HG03342 (cell line): ENCODE measurements at regions not wholly inside any gene's neighbourhood (a gene's known extent, or its start where the extent isn't known, plus 50 kb on each side); places are given as distances from the start of the nearest gene placed in this dataset.
"Not testable (repeated sequence)": the region's sequence is repeated elsewhere in the genome, so short reads cannot be mapped to it uniquely, and the experiment has no call there.

Source experiments
- ATAC-seq: cut with Tn5 transposase; IDR thresholded peaks from one replicate; pipeline ENCODE4 v1.9.1; 2021; ENCODE audit warnings: mild to moderate bottlenecking, moderate library complexity; ENCODE audit not compliant: unreplicated experiment

DNA sequence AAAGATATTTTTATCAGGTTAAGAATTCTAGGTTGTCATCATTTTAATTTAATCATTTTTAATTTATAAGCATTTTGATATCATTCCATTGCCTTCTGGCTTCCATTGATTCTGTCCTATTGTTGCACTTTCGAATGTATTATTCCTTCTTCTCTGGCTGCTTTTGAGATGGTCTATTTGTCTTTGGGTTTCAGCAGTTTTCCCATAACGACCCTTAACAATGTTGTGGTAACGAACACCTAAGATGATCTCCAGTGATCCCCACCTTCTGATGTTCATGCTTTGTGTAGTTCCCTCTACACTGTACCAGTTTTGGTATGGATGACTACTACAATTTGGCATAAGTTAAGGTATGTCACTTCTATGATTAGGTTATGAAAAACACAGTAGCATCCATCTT lies 59.9 kb downstream of the MINAR1 start:
- ATAC-seq: no peak

DNA sequence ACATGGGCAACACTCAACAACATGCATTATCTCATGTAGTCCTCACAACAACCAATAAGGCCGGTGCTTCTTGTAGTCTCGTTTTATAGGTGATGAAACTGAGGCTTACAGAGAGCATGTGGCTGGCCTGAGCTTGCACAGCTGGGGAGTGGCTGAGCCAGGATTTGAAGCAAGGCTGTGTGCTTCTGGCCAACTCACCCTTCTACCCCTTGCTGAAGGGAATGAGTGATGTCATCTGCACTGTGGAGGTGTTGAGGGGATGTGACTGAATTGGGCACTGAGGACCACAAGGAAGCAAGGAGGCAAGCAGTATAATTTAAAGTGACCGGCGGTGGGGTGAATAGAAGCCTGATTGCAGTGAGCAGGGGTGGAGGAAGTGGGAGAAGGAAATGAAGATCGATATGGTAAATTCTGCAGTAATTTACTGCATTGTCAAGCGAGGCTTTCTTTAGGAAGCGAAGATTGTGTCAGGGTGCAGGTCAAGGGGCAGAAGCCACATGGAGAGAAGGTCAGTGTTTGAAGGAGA lies 62.3 kb downstream of the MINAR1 start:
- no peak for ATAC-seq

DNA sequence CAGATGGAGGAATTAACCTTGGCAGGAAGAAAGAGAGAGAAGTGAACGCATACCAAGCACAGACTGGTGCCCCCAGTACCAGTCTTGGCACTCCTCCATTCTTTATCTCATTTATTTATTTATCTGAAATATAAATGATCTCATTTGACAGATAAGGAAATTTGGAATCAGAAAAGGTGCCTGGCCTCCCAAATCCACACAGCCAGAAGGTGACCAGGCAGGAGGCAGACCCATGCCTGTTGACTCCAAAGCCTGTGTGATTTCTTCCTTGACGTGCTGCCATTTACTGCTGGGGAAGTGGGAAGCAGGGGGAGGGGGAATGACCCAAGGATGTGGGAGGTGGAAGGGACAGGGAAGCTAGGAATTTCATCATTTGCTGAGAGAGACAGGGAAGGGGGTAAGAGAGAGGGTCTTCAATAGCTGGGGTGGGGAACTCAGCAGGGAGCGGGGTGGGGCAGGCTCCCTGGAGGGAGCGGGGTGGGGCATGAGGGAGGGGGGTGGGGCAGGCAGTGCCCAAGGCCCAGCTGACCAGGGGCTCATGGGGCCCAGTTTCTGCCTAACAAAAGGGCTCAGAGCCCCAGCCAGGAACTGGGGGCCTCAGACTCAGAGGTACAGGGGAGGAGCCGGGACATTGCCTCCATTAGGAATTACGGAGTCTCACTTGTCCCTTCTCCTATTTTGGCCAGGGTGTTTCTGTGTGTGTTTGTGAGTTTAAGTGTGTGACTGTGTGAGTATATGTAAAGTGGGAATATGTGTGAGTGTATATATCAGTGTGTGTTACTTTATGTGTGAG lies 63.0 kb downstream of the MINAR1 start:
- no peak for ATAC-seq

DNA sequence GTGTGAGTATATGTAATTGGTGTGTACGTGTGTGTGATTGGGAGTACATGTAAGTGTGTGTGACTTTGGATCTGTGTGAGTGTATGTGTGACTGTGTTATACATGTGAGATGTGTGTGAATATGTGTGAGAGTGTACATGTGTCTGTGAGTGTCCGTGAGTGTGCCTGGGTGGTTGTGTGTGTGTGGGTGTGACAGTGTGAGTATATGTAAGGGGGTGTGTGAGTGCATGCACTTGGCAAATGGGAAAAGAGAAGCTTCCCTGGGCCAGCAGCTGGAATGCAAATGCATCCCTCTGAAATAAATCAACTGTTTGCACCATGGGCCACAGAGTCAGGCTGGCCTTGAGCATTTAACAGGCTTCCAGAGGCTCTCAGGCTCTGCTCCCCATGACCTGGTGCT lies 63.6 kb downstream of the MINAR1 start:
- no peak for ATAC-seq

DNA sequence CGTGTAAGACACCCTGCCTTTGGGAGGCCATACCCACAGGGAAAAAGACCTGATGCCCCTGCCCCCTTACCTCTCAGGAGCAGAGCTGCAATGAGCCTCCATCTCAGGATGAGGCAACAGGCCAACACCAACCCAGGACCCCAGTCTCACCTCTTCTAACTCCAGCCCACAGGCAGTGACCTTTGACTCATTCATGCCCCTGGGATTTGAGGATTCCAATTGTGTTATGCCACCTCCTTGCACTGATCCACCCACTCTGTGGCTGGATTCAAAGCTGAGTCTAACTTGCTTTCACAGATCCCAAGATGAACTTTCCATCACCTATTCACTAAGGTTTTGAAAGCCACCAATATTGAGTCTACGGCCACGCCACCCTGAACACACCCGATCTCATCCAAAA lies 64.7 kb downstream of the MINAR1 start:
- ATAC-seq: no peak

DNA sequence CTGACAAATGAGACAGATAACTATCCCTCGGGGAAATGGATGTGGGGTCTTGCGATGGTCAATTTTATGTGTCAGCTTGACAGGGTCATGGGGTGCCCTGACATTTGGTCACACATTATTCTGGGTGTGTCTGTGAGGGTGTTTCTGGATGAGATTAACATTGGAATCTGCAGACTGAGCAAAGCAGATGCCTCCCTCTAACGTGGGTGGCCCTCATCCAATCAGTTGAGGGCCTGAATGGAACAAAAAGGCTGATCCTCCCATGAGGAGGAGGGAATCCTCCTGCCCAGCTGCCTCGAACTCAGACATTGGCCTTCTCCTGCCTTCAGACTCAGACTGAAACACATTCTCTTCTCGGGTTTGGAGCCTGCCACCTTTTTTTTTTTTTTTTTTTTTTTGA lies 69.0 kb downstream of the MINAR1 start:
- no peak for ATAC-seq

DNA sequence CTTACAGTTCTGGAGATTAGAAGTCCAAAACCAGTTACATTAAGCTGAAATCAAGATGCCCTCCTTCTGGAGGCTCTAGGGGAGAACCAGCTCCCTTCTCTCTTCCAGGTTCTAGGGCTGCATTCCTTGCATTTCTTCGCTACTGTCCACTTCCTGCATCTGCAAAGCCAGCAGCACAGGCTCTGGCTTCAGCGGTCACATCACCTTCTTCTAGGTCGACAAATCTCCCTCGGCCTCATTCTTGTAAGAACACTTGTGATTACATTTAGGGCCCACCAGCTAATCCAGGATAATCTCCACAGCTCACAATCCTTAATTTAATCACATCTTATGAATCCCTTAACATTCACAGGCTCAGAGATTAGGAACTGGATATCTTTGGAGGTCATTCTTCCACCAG lies 73.8 kb downstream of the MINAR1 start:
- ATAC-seq: no peak

DNA sequence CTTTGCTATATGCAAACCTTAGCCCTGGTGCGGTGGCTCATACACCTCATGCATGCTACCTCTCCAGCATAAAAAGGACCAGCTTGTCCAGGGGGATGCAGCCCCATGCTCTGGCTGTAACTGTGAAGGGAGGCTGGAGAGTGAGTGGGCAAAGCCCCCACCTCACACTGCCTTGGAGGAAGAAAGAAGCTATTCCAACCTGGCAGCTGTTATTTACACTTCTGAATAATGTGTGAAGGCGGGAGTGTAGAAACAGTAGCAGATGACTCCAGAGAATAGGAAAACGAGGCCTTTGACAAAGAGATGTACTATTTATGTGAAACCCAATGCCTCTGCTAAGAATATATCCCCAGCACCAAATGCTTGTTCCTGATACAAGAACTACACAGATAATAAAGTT lies 80.7 kb downstream of the MINAR1 start:
- not testable (repeated sequence) for ATAC-seq

DNA sequence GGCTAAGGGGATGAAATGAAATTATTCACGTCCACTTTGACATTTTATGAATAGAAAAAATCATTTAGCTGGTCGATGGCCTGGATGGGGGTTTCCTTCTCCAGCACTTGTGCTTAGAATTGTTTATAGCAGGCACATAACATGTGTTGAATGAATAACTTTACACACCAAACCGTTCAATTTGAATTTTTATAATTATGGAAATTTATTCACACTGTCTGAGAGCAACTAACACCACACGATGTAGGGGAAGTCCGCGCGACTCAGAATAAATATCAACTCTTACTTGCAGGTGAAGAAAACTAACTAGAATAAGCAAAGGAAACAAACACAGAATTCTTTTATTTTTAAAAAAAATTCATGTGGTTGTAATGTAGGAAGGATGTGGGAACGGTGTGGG lies 81.3 kb downstream of the MINAR1 start:
- no peak for ATAC-seq

DNA sequence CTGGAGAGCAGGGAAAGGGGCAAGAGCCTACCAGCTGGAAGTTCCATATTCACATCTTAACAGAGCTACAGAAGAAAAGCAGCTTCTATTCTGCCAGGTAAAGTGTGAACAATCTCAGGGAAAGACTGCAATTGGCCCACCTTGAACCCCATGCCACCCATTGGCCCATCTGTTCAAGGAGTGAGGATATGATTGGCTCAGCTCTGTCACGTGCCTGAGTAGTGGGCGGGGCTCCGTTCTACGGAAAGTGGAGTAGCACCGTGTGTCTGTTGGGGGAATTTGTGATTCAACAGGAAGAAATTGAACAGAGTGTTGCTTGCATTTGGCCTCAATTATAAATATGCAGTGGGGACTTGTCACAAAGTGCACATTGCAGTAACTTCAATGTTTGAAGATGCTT lies 81.8 kb downstream of the MINAR1 start:
- no peak for ATAC-seq

DNA sequence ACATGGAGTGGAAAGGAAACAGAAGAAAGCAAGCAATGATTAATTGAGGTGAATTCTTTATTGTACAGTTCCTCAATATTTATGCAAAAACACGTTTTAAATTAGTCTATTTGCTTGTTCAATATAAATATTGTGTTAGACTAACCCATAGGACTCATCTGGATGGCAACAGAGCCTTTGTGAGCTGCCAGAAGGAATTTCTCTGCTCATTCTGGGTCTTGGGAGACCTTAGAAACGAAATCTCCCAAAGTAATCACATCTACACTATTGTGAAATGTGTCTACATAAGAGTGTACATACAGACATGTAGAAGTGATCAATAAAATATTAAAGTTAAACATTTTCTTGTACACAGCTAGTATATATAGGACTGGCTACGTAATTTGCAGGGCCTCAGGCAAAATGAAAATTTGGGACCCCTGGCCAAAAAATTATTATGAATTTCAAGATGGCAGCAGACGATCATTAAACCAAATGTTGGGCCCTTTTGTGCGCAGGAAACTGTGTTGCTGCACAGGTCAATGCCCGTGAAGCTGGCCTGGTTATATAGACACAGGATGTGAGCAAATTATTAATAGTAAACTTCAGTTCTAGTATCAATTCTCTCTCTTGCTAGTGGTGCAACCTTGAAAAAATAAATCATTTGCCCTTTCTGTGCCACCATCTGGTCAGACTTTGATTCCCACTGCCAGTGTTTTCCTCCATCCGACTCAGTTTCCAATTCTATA lies 83.3 kb downstream of the MINAR1 start:
- no peak for ATAC-seq

DNA sequence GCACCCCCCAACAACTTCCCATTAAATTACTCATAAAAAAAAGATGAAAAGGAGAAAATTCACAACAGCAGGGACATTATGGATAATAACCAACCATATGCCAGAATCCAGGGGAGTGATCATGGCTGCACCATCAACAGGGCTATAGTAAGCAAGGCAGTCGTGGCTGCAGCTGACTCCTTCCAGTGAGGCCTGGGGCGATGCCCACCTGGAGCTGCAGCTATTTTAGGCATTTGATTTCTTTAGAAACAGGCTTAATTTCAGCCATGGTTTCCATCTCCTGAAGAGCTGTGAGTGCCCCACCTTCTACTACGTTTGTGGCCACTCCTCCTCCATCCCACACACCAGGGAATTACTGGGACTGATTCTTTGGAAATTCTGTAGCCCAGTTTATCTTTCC lies 84.0 kb downstream of the MINAR1 start:
- no peak for ATAC-seq

DNA sequence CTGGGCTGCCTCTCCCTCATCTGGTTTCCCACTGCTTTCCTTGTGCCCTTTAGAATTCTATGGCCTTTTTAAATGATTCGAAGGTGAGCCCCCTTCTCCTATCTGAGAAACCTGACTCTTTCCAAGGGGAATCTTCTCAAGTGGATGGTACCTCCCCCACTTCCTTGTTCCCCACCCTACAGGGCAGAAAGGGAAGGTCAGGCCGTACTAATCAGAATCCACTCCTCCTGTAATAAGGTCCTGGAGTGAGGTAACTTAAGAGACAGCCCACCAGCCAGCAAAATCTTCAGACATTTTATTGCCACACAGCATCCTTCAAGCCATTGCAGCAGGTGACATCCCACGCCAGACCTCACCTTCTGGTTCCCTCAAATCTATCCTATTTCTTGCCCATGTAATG lies 84.5 kb downstream of the MINAR1 start:
- no peak for ATAC-seq

DNA sequence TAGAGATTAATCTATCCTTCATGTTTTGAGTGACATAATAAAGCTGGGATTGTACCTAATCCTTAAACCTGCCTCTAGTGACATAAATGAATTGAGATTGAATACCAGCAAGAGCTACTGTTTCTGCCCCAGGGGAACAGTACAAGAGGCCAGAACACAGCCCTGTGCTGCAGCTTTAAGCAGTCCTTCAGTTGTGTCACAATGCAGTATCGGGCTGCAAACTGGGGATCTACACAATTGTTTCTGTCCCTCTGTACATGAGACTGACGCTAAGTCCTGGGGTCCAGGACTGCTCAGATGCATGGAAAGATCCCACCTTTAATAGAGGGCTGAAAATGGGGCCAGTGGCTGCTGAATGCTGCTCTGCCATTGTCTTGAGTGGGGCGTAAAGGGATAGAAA lies 87.5 kb downstream of the MINAR1 start:
- no peak for ATAC-seq

DNA sequence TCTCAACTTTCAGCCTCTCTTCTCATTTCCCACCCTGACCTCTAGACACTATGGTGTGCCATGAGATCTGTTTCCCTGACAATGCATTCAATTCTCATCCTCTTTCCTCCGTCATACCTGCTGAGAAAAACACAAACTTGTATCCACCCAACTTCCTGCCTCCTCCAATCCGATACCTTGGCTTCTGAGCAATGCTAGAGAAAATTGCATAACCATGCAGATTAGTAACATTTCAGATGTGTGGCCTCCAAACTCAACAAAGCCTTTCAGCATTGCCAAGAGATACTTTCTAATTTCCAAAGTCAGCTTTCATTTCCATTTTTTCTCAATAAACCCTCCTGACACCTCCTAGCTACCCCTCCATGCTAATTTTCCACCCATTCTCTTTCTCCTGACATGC lies 88.5 kb downstream of the MINAR1 start:
- no peak for ATAC-seq

DNA sequence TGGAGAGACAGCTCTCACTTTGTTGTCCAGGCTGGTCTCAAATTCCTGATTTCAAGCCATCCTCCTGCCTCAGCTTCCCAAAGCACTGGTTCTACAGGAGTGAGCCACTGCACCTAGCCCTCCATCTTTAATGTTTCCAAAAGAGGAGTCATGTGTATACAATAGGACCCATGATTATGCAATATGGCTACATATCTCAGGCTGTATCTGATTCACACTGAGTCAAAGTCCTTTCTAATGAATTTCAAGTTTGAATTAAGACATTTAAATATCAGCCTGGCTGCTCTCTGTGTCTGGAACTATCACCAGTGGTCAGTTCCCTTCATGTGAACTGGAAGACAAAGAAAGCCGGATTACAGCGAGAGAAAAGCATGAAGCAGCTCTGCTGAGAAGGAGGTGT lies 90.5 kb downstream of the MINAR1 start:
- no peak for ATAC-seq

DNA sequence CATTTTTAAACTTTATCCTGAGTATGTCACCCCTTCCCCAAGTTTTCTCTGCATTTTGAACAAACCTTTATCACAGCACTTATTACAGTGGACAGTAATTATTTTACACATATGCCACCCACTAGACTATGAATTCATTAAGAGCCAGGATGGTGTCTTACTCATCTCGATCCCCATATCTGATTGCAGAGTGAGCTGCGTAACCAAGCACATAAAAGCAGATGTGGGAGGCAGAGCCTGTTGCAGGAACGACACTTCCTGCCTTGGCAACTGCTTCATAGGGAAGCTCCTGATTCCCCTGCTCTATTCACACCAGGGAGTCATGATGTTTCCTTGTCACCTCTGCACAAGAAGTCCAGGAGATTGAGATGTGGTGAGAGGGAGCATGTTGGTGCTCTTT lies 91.1 kb downstream of the MINAR1 start:
- ATAC-seq: no peak

DNA sequence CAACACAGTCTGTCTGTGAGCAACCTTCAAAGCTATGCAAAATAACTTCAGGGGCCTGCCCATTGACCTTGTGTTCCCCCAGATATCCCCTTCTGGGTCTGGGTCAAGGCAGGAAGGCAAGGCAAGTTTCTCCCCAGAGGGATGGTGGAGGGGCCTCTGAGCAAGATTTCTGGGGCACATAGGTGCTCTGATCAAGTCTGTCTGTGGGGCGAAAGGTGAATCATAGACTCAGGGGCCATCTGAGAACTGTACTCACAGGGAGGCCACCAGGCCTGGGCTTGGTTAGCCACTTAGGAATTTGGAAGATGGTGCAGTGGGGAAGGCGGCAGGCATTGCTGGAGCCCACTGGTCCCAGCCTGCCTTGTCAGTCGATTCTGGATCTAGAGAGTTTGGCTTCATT lies 92.4 kb downstream of the MINAR1 start:
- ATAC-seq: no peak

DNA sequence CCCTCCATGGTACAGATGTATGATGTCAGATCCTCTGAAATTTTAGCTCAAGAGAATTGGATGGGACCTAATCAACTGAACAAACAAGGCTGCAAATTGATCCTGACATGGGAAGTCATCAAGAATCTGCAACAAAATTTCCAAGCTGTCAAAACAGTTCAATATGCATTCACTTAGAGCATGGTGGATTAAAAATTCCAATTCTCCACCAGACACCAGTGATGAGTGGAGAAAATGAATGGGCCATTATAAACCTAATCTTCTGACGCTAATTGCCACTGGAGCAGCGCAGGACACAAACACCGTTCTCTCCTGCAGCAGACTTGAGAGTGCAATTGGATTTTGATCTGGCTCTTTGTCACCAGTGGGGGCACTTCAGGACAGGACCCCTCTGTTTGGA lies 94.2 kb downstream of the MINAR1 start:
- ATAC-seq: no peak

DNA sequence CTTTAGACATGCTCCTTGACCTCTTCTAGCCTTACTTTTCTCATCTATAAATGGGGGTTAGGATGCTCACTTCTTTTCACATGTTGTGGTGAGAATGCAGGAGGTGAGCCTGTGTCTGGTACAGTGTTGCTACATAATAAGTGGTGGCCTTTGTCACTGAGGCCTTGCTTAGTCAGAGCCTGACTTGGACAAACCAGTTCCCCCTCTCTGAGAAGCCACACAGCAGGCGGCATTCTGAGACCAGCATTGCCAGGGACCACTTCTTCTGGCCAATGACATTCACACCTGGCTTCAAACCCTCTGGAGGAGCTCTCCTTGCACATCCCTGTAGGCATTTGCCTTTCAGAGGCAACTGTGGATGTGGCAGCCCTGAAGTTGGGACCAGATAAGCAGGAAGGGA lies 95.7 kb downstream of the MINAR1 start:
- no peak for ATAC-seq

DNA sequence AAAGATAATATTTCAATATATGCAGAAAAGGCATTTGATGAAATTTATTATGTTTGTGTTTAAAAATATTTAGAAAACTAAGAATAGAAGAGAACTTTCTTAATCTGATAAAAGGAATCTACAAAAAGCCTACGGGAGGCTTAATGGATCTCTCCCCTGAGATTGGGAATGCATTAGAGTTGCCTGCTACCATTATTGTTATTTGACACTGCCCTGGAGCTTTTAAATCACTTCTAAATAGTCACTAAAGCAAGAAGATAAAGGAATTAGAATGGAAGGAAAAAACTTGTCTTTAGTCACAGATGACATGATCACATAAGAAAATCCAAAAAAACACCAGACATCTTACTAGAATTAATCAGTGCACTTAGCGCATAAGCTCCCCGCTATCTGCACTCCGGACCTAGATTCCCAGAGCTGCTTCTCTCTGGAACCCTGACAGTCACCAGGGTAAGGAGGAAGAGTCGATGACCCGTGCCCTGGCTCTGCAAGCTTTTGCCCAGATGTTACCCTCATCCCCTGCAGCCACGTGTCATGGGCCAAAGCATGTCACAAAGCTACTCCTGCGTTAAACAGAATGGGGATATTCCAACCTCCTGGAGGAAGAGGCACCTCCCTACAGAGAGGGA lies 97.1 kb downstream of the MINAR1 start:
- no peak for ATAC-seq

DNA sequence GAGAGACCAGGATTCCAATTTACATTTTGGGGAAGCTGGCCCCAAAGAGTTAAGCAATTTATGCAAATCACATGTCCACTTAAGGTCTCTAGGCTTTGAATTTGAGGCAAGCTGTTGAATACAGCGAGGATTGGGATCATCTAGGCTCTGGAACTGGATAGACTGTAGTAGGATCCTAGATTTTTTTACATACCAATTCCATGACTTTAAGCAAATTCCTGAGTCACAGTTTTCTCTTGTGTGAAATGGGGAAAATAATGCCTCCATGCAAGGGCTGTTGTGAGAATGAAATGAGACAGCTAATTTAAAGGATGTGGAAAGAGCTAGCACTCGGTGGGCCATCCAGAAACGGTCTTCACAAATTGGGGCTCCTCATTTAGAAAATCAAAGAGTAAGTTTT lies 103.4 kb downstream of the MINAR1 start:
- ATAC-seq: no peak
